SHP77 (cell line): ENCODE measurements at regions not wholly inside any gene's neighbourhood (a gene's known extent, or its start where the extent isn't known, plus 50 kb on each side); places are given as distances from the start of the nearest gene placed in this dataset.
"Not testable (repeated sequence)": the region's sequence is repeated elsewhere in the genome, so short reads cannot be mapped to it uniquely, and the experiment has no call there.

Experiments
- DNase-seq, 2 experiments: peaks; one replicate each; lab custom pipeline; 2025; lab: John Stamatoyannopoulos, UW

GRCh38 chr6:15839969-15840541 lies 177.2 kb upstream of the DTNBP1 start:
- no peak for DNase-seq

GRCh38 chr6:15837205-15837604 lies 174.4 kb upstream of the DTNBP1 start:
- no peak for DNase-seq

GRCh38 chr6:15832841-15833240 lies 170.0 kb upstream of the DTNBP1 start:
- no peak for DNase-seq

GRCh38 chr6:15829156-15829555 lies 166.3 kb upstream of the DTNBP1 start:
- no peak for DNase-seq

GRCh38 chr6:15827496-15828255 lies 164.8 kb upstream of the DTNBP1 start:
- no peak for DNase-seq

- no peak for DNase-seq
These were observed 164.0 kb upstream of the DTNBP1 start for GRCh38 chr6:15826814-15827318.

- no peak for DNase-seq
These were observed 162.6 kb upstream of the DTNBP1 start for GRCh38 chr6:15825332-15825930.

GRCh38 chr6:15824811-15825210 lies 162.0 kb upstream of the DTNBP1 start:
- DNase-seq = no peak

GRCh38 chr6:15823838-15824414 lies 161.1 kb upstream of the DTNBP1 start:
- no peak for DNase-seq

- no peak for DNase-seq
These were observed 160.0 kb upstream of the DTNBP1 start for GRCh38 chr6:15822835-15823234.

- DNase-seq = no peak
These were observed 157.0 kb upstream of the DTNBP1 start for GRCh38 chr6:15819841-15820240.

- DNase-seq = no peak
These were observed 156.4 kb upstream of the DTNBP1 start for GRCh38 chr6:15819226-15819625.

- DNase-seq = no peak
These were observed 155.7 kb upstream of the DTNBP1 start for GRCh38 chr6:15818491-15818890.

- no peak for DNase-seq
These were observed 155.2 kb upstream of the DTNBP1 start for GRCh38 chr6:15818044-15818443.

GRCh38 chr6:15817100-15817499 lies 154.3 kb upstream of the DTNBP1 start:
- DNase-seq = no peak

GRCh38 chr6:15816661-15817060 lies 153.8 kb upstream of the DTNBP1 start:
- DNase-seq = no peak

GRCh38 chr6:15813698-15814097 lies 150.9 kb upstream of the DTNBP1 start:
- DNase-seq = not testable (repeated sequence)

- DNase-seq = no peak
These were observed 148.3 kb upstream of the DTNBP1 start for GRCh38 chr6:15811107-15811506.

- DNase-seq = no peak
These were observed 147.8 kb upstream of the DTNBP1 start for GRCh38 chr6:15810618-15811017.

GRCh38 chr6:15809367-15809766 lies 146.5 kb upstream of the DTNBP1 start:
- DNase-seq = no peak

- DNase-seq = no peak
These were observed 141.6 kb upstream of the DTNBP1 start for GRCh38 chr6:15804164-15805154.

- DNase-seq = no peak
These were observed 139.6 kb upstream of the DTNBP1 start for GRCh38 chr6:15802466-15802865.
